K562 (cell line): ENCODE measurements at regions not wholly inside any gene's neighbourhood (a gene's known extent, or its start where the extent isn't known, plus 50 kb on each side); places are given as distances from the start of the nearest gene placed in this dataset.

Source experiments
- ATAC-seq: fragments of 200-7000 bp; cut with Tn5 transposase; 3 replicates; pipeline ENCODE4 v1.9.1; 2020; ENCODE audit warnings: moderate library complexity
- BruUV-seq: library from RNA; stranded (reverse); fragments of 400-500 nt; replicated peaks from 2 replicates; lab custom pipeline; 2021; lab: Mats Ljungman, UMichigan
- CTCF ChIA-PET: fragments of 300-600 bp; formaldehyde crosslinking; extraction: SDS; loops from one replicate; lab custom pipeline; 2021; ENCODE audit warnings: low intra/inter-chr PET ratio; lab: Yijun Ruan, JAX
- POLR2A ChIA-PET: fragments of 300-600, 350-650 bp; sonication (Branson Sonifier 250); formaldehyde crosslinking; extraction: SDS; loops from one replicate; lab custom pipeline; 2021; ENCODE audit warnings: antibody characterized with exemption, inconsistent platforms; lab: Yijun Ruan, JAX
- DNase-seq, 4 experiments: peaks; one replicate each; pipeline versions ENCODE4 v3.0.0 to v3.0.0-alpha.2; 2011 to 2018; ENCODE audit warnings: low spot score in 3 of 4, mixed read lengths in 3 of 4; ENCODE audit errors: extremely low read depth in 1 of 4
- FAIRE-seq: peaks from 2 replicates; lab custom pipeline; 2011; peaks lifted over from hg19 to GRCh38; lab: Jason Lieb, UNC
- H2AFZ ChIP-seq: 2 replicates; pipeline ENCODE4 v1.6.0; 2011; ENCODE audit warnings: low read depth, low read length, control low read depth, inconsistent platforms
- H3K27ac ChIP-seq: fragments of 200-600 bp; 3 replicates; pipeline ENCODE4 v1.8.0; 2011; ENCODE audit warnings: low read depth, mild to moderate bottlenecking, control low read depth, inconsistent platforms, low read length, moderate library complexity, mixed read lengths; ENCODE audit errors: extremely low read depth
- H3K27me3 ChIP-seq, 2 experiments: fragments of 300-600 bp in 1 of 2; 2 replicates in 1 of 2; 3 replicates in 1 of 2; pipeline versions ENCODE4 v1.6.0 to v1.8.0; 2011; ENCODE audit warnings: inconsistent platforms in 2 of 2, low read length in 2 of 2, mild to moderate bottlenecking in 1 of 2, mixed read lengths in 1 of 2, moderate library complexity in 1 of 2; ENCODE audit not compliant: control insufficient read depth in 2 of 2, insufficient read depth in 2 of 2
- H3K36me3 ChIP-seq: fragments of 300-600 bp; 3 replicates; pipeline ENCODE4 v1.8.0; 2011; ENCODE audit warnings: mild to moderate bottlenecking, low read length, inconsistent platforms; ENCODE audit not compliant: control insufficient read depth, insufficient read depth
- H3K4me1 ChIP-seq, 2 experiments: fragments of 200-600 bp in 1 of 2; replicated peaks in 1 of 2; 2 replicates in 1 of 2; 3 replicates in 1 of 2; pipeline versions ENCODE4 v1.5.1 to v1.8.0; 2011; ENCODE audit warnings: inconsistent platforms in 2 of 2, low read length in 2 of 2, mild to moderate bottlenecking in 1 of 2, mixed read lengths in 1 of 2, moderate library complexity in 1 of 2; ENCODE audit not compliant: control insufficient read depth in 2 of 2, insufficient read depth in 2 of 2
- H3K4me2 ChIP-seq: 2 replicates; pipeline ENCODE4 v1.6.1; 2011; ENCODE audit warnings: low read length, control low read depth, inconsistent platforms, mixed read lengths; ENCODE audit not compliant: insufficient read depth
- H3K4me3 ChIP-seq: fragments of 200-600 bp; sonication (generic), shearing (Covaris generic); 2 replicates; pipeline ENCODE4 v1.5.1; 2016; ENCODE audit warnings: control low read depth, inconsistent platforms
- H3K79me2 ChIP-seq: fragments of 200-600 bp; 3 replicates; pipeline ENCODE4 v1.8.0; 2011; ENCODE audit warnings: low read length, inconsistent platforms; ENCODE audit not compliant: control insufficient read depth, insufficient read depth
- H3K9ac ChIP-seq, 2 experiments: 2 replicates each; pipeline versions ENCODE4 v1.6.0 to v1.6.1; 2011; ENCODE audit warnings: low read depth in 2 of 2, low read length in 2 of 2, control low read depth in 1 of 2, inconsistent platforms in 1 of 2, mild to moderate bottlenecking in 1 of 2, mixed read lengths in 1 of 2; ENCODE audit not compliant: insufficient read depth in 1 of 2
- H3K9me1 ChIP-seq: one replicate; pipeline ENCODE4 v1.6.0; 2011; ENCODE audit warnings: inconsistent platforms, mild to moderate bottlenecking, low read length, moderate library complexity; ENCODE audit not compliant: control insufficient read depth, insufficient read depth
- H3K9me3 ChIP-seq: replicated peaks from 2 replicates; pipeline ENCODE4 v1.5.1; 2011; ENCODE audit warnings: low read depth, low read length, inconsistent platforms; ENCODE audit not compliant: control insufficient read depth, insufficient read depth
- H4K20me1 ChIP-seq: replicated peaks from 2 replicates; pipeline ENCODE4 v1.6.1; 2011; ENCODE audit warnings: low read length, inconsistent platforms, mixed read lengths; ENCODE audit not compliant: control insufficient read depth, insufficient read depth
- HCFC1 ChIP-seq: IDR thresholded peaks from 2 replicates; pipeline ENCODE4 v1.6.1; 2012; ENCODE audit warnings: low read depth, low read length, improper control_type of control experiment
- HNRNPLL ChIP-seq: fragments of 200-400 bp; formaldehyde crosslinking; IDR thresholded peaks from 2 replicates; pipeline ENCODE4 v1.6.1; 2017; ENCODE audit warnings: low read length, low read depth, mild to moderate bottlenecking; ENCODE audit not compliant: poor library complexity, severe bottlenecking
- HSF4 ChIP-seq: fragments of 250-450 bp; sonication (Bioruptor Pico); IDR thresholded peaks from 2 replicates; pipeline ENCODE4 v2.1.2; 2022; ENCODE audit warnings: mild to moderate bottlenecking, moderate library complexity, borderline replicate concordance
- POLR2A ChIP-seq: fragments of 450-650 bp; conservative IDR thresholded peaks from 2 replicates; pipeline ENCODE4 v1.6.1; 2016
- POLR2B ChIP-seq: fragments of 450-650 bp; IDR thresholded peaks from 2 replicates; pipeline ENCODE4 v1.6.1; 2018; ENCODE audit warnings: low read depth; ENCODE audit not compliant: partially characterized antibody
- SAFB ChIP-seq: fragments of 200-400 bp; formaldehyde crosslinking; IDR thresholded peaks from 2 replicates; pipeline ENCODE4 v1.6.1; 2017; ENCODE audit warnings: low read depth, low read length, borderline replicate concordance
- SPI1 ChIP-seq: IDR thresholded peaks from 2 replicates; pipeline ENCODE4 v1.6.1; 2011; ENCODE audit warnings: low read depth, low read length, control low read depth, borderline replicate concordance
- ZBTB8A ChIP-seq: fragments of 450-650 bp; IDR thresholded peaks from 2 replicates; pipeline ENCODE4 v1.6.1; 2018; ENCODE audit warnings: mild to moderate bottlenecking, moderate library complexity; ENCODE audit not compliant: partially characterized antibody
- ZNF408 ChIP-seq: fragments of 250-450 bp; sonication (Bioruptor Pico); IDR thresholded peaks from 2 replicates; pipeline ENCODE4 v1.4.0; 2020; ENCODE audit warnings: low read depth, mild to moderate bottlenecking, moderate library complexity
- ZNF589 ChIP-seq: fragments of 200-800 bp; sonication (Bioruptor generic); IDR thresholded peaks from 2 replicates; pipeline ENCODE4 v1.6.1; 2016; ENCODE audit warnings: low read depth, missing genetic modification characterization, missing compliant biosample characterization
- WGBS: fragments of 100-300 bp; shearing (Covaris generic); methylation state at CpG from one replicate; pipeline ENCODE4 v1.1.6; 2016; ENCODE audit warnings: low coverage, mixed read lengths; ENCODE audit not compliant: insufficient coverage; ENCODE audit errors: missing lambda C conversion rate; 5-methylcytosine and 5-hydroxymethylcytosine counted together
- in situ Hi-C: fragments of 300-500 bp; cut with MboI; formaldehyde crosslinking; loops from 4 replicates; pipeline ENCODE4 v1.15.0; 2018; ENCODE audit warnings: inconsistent platforms, mixed read lengths
- intact Hi-C: fragments of 100-400 bp; cut with micrococcal nuclease; formaldehyde crosslinking; loops from 2 replicates; pipeline ENCODE4 v1.14.2; 2022
- TF ChIP-seq, protein P1 (sequence below), 3 experiments: fragments of 200-800 bp in 1 of 3; sonication (Bioruptor generic) in 1 of 3; sonication (generic) in 1 of 3; formaldehyde crosslinking in 1 of 3; IDR thresholded peaks; 2 replicates each; pipeline versions ENCODE4 v1.6.1 to v1.8.0; 2016 to 2022; ENCODE audit warnings: mild to moderate bottlenecking in 2 of 3, missing compliant biosample characterization in 2 of 3, missing genetic modification characterization in 2 of 3, missing genetic modification reagents in 1 of 3
- TF ChIP-seq, protein P2 (sequence below): IDR thresholded peaks from 2 replicates; pipeline ENCODE4 v1.6.1; 2016; ENCODE audit warnings: missing genetic modification characterization, missing compliant biosample characterization

DNA sequence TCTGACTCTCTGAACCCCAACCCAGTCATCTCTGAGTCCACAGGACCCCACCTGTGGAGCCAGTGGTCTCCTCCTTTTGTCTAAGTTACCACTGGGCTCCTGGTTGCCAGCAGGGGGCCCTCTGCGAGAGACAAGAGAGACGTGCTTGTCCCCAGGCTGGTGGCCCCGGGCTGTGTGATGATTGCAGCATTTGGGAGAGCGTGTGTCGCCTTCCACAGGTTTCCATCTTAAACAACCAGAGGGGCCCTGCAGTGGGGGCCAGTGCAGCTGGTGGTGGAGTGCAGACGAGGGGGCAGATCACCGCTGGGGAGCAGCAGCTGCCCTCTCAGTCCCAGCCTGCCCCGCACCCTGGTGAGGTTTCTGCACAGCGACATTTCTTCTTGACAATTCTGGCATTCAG lies 122.4 kb upstream of the PPP2R2D start:
- Histone ChIP-seq H3K4me2 (no peak overlapping the region), H3K27ac (no peak overlapping the region), H3K9ac (no peak overlapping the region), H3K4me3 (no peak overlapping the region), H3K27me3 (peaks cover 0 to 9% of the 10 kb centered on the region in 2 experiments; a peak in 2 of 5 replicates), H3K4me1 (no peaks in the 10 kb centered on the region), H2AFZ (no peak overlapping the region), H3K36me3 (no peaks in the 10 kb centered on the region), H3K9me1 (no peaks in the 10 kb centered on the region), H3K79me2 (no peaks in the 10 kb centered on the region), H3K9me3 (no peaks in the 10 kb centered on the region), H4K20me1 (no peaks in the 10 kb centered on the region)
- 0% methylated on average over 5 of the region's 9 CpGs for WGBS
- BruUV-seq: no TSS peak
- in situ Hi-C loops: no loop called here
- CTCF ChIA-PET: no interaction called here
- POLR2A ChIA-PET: no interaction called here
- intact Hi-C loops: no loop called here
- no peak for ATAC-seq
- no peak for TF ChIP-seq POLR2B
- TF ChIP-seq HCFC1: no peak
- no peak for TF ChIP-seq SPI1
- TF ChIP-seq ZNF589: no peak
- TF ChIP-seq ZBTB8A: no peak
- no peak for TF ChIP-seq SAFB
- TF ChIP-seq, protein P1, sequence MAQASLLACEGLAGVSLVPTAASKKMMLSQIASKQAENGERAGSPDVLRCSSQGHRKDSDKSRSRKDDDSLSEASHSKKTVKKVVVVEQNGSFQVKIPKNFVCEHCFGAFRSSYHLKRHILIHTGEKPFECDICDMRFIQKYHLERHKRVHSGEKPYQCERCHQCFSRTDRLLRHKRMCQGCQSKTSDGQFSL (CRISPR knock-in tag; IDR thresholded peaks at IDR 0.05): no peak
- TF ChIP-seq, protein P1 (tag; IDR thresholded peaks at IDR 0.05): no peak
- no peak for TF ChIP-seq HSF4 (CRISPR knock-in tag)
- TF ChIP-seq, protein P2, sequence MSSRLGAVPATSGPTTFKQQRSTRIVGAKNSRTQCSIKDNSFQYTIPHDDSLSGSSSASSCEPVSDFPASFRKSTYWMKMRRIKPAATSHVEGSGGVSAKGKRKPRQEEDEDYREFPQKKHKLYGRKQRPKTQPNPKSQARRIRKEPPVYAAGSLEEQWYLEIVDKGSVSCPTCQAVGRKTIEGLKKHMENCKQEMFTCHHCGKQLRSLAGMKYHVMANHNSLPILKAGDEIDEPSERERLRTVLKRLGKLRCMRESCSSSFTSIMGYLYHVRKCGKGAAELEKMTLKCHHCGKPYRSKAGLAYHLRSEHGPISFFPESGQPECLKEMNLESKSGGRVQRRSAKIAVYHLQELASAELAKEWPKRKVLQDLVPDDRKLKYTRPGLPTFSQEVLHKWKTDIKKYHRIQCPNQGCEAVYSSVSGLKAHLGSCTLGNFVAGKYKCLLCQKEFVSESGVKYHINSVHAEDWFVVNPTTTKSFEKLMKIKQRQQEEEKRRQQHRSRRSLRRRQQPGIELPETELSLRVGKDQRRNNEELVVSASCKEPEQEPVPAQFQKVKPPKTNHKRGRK (tag): no peak
- no peak for TF ChIP-seq ZNF408 (CRISPR knock-in tag)
- TF ChIP-seq HNRNPLL: no peak
- TF ChIP-seq POLR2A: no peak
- no peak for DNase-seq
- FAIRE-seq: no peak
